PC-9 (cell line): ENCODE measurements at regions not wholly inside any gene's neighbourhood (a gene's known extent, or its start where the extent isn't known, plus 50 kb on each side); places are given as distances from the start of the nearest gene placed in this dataset.

Experiments used
- BruUV-seq: library from RNA; stranded (reverse); fragments of 400-500 nt; replicated peaks from 2 replicates; lab custom pipeline; 2021; lab: Mats Ljungman, UMichigan
- CTCF ChIA-PET: fragments of 300-600 bp; sonication (Branson Sonifier 250); formaldehyde crosslinking; loops from one replicate; lab custom pipeline; 2022; ENCODE audit warnings: antibody characterized with exemption; lab: Charles Lee
- POLR2A ChIA-PET: fragments of 300-600 bp; sonication (Branson Sonifier 250); formaldehyde crosslinking; loops from one replicate; lab custom pipeline; 2022; ENCODE audit warnings: antibody characterized with exemption; ENCODE audit not compliant: unreplicated experiment; lab: Charles Lee
- DNase-seq, 2 experiments: peaks; one replicate each; pipeline versions ENCODE4 v3.0.0 to v3.0.0-alpha.2; 2015 to 2022; ENCODE audit warnings: mixed read lengths in 1 of 2
- H2AFZ ChIP-seq: fragments of 200-600 bp; sonication (generic); 2 replicates; pipeline ENCODE4 v1.8.1; 2017; ENCODE audit warnings: antibody characterized with exemption
- H3F3A ChIP-seq: fragments of 200-600 bp; sonication (generic); 2 replicates; pipeline ENCODE4 v1.8.1; 2017; ENCODE audit warnings: antibody characterized with exemption, mild to moderate bottlenecking, low read depth; ENCODE audit not compliant: insufficient read depth
- H3K27ac ChIP-seq: fragments of 200-600 bp; sonication (generic); 2 replicates; pipeline ENCODE4 v1.6.1; 2016; ENCODE audit warnings: mixed run types
- H3K27me3 ChIP-seq: fragments of 200-600 bp; sonication (generic); 2 replicates; pipeline ENCODE4 v1.6.1; 2016; ENCODE audit warnings: low read depth, mixed run types; ENCODE audit not compliant: insufficient read depth
- H3K36me3 ChIP-seq: fragments of 200-600 bp; sonication (generic); 2 replicates; pipeline ENCODE4 v1.6.1; 2016; ENCODE audit warnings: low read depth, mixed run types
- H3K4me1 ChIP-seq: fragments of 200-600 bp; sonication (generic); replicated peaks from 2 replicates; pipeline ENCODE4 v1.6.1; 2016; ENCODE audit warnings: mixed run types; ENCODE audit not compliant: insufficient read depth
- H3K4me2 ChIP-seq: fragments of 200-600 bp; sonication (generic); 2 replicates; pipeline ENCODE4 v1.6.1; 2017; ENCODE audit warnings: mixed run types
- H3K4me3 ChIP-seq: fragments of 200-600 bp; sonication (generic); 2 replicates; pipeline ENCODE4 v1.6.1; 2016; ENCODE audit warnings: mixed run types
- H3K79me2 ChIP-seq: fragments of 200-600 bp; sonication (generic); 2 replicates; pipeline ENCODE4 v1.6.1; 2017; ENCODE audit warnings: low read depth, mixed run types
- H3K9me2 ChIP-seq: fragments of 200-600 bp; sonication (generic); 2 replicates; pipeline ENCODE4 v1.8.1; 2017; ENCODE audit warnings: mild to moderate bottlenecking; ENCODE audit not compliant: insufficient read depth
- H3K9me3 ChIP-seq: fragments of 200-600 bp; sonication (generic); 2 replicates; pipeline ENCODE4 v1.8.1; 2016; ENCODE audit warnings: low read depth; ENCODE audit not compliant: insufficient read depth
- H4K20me1 ChIP-seq: fragments of 200-600 bp; sonication (generic); 2 replicates; pipeline ENCODE4 v1.8.1; 2017; ENCODE audit not compliant: insufficient read depth
- CTCF ChIP-seq: fragments of 200-600 bp; sonication (generic); conservative IDR thresholded peaks from 2 replicates; pipeline ENCODE4 v1.6.1; 2017; ENCODE audit warnings: mixed run types, antibody characterized with exemption, mild to moderate bottlenecking, moderate library complexity
- EZH2 ChIP-seq: fragments of 200-600 bp; sonication (generic); IDR thresholded peaks from 2 replicates; pipeline ENCODE4 v1.8.0; 2017; ENCODE audit warnings: antibody characterized with exemption, low read depth
- intact Hi-C: fragments of 100-400 bp; cut with micrococcal nuclease; formaldehyde crosslinking; loops from one replicate; pipeline ENCODE4 v1.10.0; 2022; ENCODE audit not compliant: unreplicated experiment

GRCh38 chr5:45779874-45780671 lies 83.9 kb upstream of the HCN1 start:
- no peak for DNase-seq
- Histone ChIP-seq H3F3A (no peaks in the 10 kb centered on the region), H3K27me3 (no peaks in the 10 kb centered on the region), H3K9me2 (no peaks in the 10 kb centered on the region), H3K4me2 (no peak overlapping the region), H3K4me3 (no peak overlapping the region), H2AFZ (no peak overlapping the region), H3K27ac (no peak overlapping the region), H3K79me2 (no peaks in the 10 kb centered on the region), H3K4me1 (no peaks in the 10 kb centered on the region), H3K36me3 (no peaks in the 10 kb centered on the region), H3K9me3 (no peaks in the 10 kb centered on the region), H4K20me1 (no peaks in the 10 kb centered on the region)
- TF ChIP-seq EZH2, result no peak
- intact Hi-C loops, result loop anchor here (10.0 kb wide), 2 partner anchors 745 to 825 kb away; no protein-coding TSS in a partner anchor
- ChIA-PET POLR2A (no interaction called here), CTCF (no interaction called here)
- no TSS peak for BruUV-seq

DNA sequence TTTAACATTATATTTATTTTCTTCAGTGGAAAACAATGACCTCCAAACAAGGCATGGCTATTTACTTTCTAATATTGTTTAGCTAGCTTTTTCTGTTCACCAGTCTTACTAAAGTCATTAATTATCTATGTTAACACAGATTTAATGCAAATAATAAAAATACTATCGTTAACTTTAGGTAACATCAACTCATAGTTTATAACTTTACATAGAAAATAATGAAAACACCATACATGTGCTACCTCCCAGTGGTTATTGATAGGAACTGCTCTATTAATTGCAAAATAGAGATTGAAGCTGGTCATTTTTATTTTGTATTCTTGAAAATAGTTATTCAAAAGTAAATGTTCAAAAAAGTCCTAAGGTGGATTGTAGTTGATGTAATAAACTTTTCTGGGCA lies 78.3 kb upstream of the HCN1 start:
- no peaks in the 10 kb centered on the region for H3K9me3 ChIP-seq
- no peak overlapping the region for H3K4me2 ChIP-seq
- no peak overlapping the region for H3K27ac ChIP-seq
- no peaks in the 10 kb centered on the region for H3F3A ChIP-seq
- H3K79me2 ChIP-seq, result no peaks in the 10 kb centered on the region
- H3K9me2 ChIP-seq, result no peaks in the 10 kb centered on the region
- H3K4me1 ChIP-seq, result no peaks in the 10 kb centered on the region
- no peak for DNase-seq
- TF ChIP-seq CTCF, result peak; percentile 75
- TF ChIP-seq EZH2, result no peak
- H3K27me3 ChIP-seq, result no peaks in the 10 kb centered on the region
- no peak overlapping the region for H3K4me3 ChIP-seq
- H3K36me3 ChIP-seq, result no peaks in the 10 kb centered on the region
- H2AFZ ChIP-seq, result no peak overlapping the region
- H4K20me1 ChIP-seq, result no peaks in the 10 kb centered on the region
- intact Hi-C loops, result loop anchor here (2.0 to 10.0 kb wide), 3 partner anchors 740 to 910 kb away; no protein-coding TSS in a partner anchor
- CTCF ChIA-PET, result no interaction called here
- POLR2A ChIA-PET, result no interaction called here
- no TSS peak for BruUV-seq

- ChIA-PET CTCF (no interaction called here), POLR2A (no interaction called here)
- no peaks in the 10 kb centered on the region for H4K20me1 ChIP-seq
- TF ChIP-seq CTCF (no peak), EZH2 (no peak)
- intact Hi-C loops, result loop anchor here (10.0 kb wide), 2 partner anchors 738 to 818 kb away; no protein-coding TSS in a partner anchor
- H3K4me3 ChIP-seq, result no peak overlapping the region
- no peaks in the 10 kb centered on the region for H3K9me2 ChIP-seq
- H3K27me3 ChIP-seq, result no peaks in the 10 kb centered on the region
- no peaks in the 10 kb centered on the region for H3K4me1 ChIP-seq
- no peaks in the 10 kb centered on the region for H3K79me2 ChIP-seq
- DNase-seq, result no peak
- H3F3A ChIP-seq, result no peaks in the 10 kb centered on the region
- no peaks in the 10 kb centered on the region for H3K9me3 ChIP-seq
- no TSS peak for BruUV-seq
- no peak overlapping the region for H3K27ac ChIP-seq
- H3K4me2 ChIP-seq, result no peak overlapping the region
- H2AFZ ChIP-seq, result no peak overlapping the region
- no peaks in the 10 kb centered on the region for H3K36me3 ChIP-seq
Observed at GRCh38 chr5:45772402-45772801, 76.2 kb upstream of the HCN1 start.
